ENCODE measurements at regions not wholly inside any gene's neighbourhood (a gene's known extent, or its start where the extent isn't known, plus 50 kb on each side); places are given as distances from the start of the nearest gene placed in this dataset.
"Not testable (repeated sequence)": the region's sequence is repeated elsewhere in the genome, so short reads cannot be mapped to it uniquely, and the experiment has no call there.

- DNase-seq (ENCODE audit: low read depth), result no peak
Observed at GRCh38 chr10:125605167-125605566, 77.8 kb downstream of the TEX36 start.

- DNase-seq (ENCODE audit: low read depth), result no peak
Observed at GRCh38 chr10:125602825-125603224, 80.1 kb downstream of the TEX36 start.

GRCh38 chr10:125599194-125599593 is 83.8 kb downstream of the TEX36 start:
- DNase-seq (ENCODE audit: low read depth), result peak; percentile 8

GRCh38 chr10:125595911-125596310 is 87.1 kb downstream of the TEX36 start:
- no peak for DNase-seq (ENCODE audit: low read depth)

GRCh38 chr10:125593644-125594043 is 89.3 kb downstream of the TEX36 start:
- no peak for DNase-seq (ENCODE audit: low read depth)

GRCh38 chr10:125592897-125593296 is 90.1 kb downstream of the TEX36 start:
- DNase-seq (ENCODE audit: low read depth), result no peak

GRCh38 chr10:125591886-125592285 is 91.1 kb downstream of the TEX36 start:
- DNase-seq (ENCODE audit: low read depth), result no peak

- not testable (repeated sequence) for DNase-seq (ENCODE audit: low read depth)
Observed at GRCh38 chr10:125588738-125589137, 94.2 kb downstream of the TEX36 start.

- peak; percentile 41 for DNase-seq (ENCODE audit: low read depth)
Observed at GRCh38 chr10:125584954-125585353, 98.0 kb downstream of the TEX36 start.

- DNase-seq (ENCODE audit: low read depth), result no peak
Observed at GRCh38 chr10:125578658-125579315, 104.2 kb downstream of the TEX36 start.

- DNase-seq (ENCODE audit: low read depth), result no peak
Observed at GRCh38 chr10:125575843-125576242, 107.1 kb downstream of the TEX36 start.

GRCh38 chr10:125568156-125568555 is 114.8 kb downstream of the TEX36 start:
- DNase-seq (ENCODE audit: low read depth), result no peak

- no peak for DNase-seq (ENCODE audit: low read depth)
Observed at GRCh38 chr10:125567529-125567928, 115.4 kb downstream of the TEX36 start.

GRCh38 chr10:125565046-125565445 is 117.9 kb downstream of the TEX36 start:
- no peak for DNase-seq (ENCODE audit: low read depth)

- no peak for DNase-seq (ENCODE audit: low read depth)
Observed at GRCh38 chr10:125564570-125564969, 118.4 kb downstream of the TEX36 start.

- no peak for DNase-seq (ENCODE audit: low read depth)
Observed at GRCh38 chr10:125562737-125563136, 120.2 kb downstream of the TEX36 start.

- DNase-seq (ENCODE audit: low read depth), result no peak
Observed at GRCh38 chr10:125560947-125561346, 122.0 kb downstream of the TEX36 start.

- DNase-seq (ENCODE audit: low read depth), result no peak
Observed at GRCh38 chr10:125559210-125559609, 123.8 kb downstream of the TEX36 start.

- no peak for DNase-seq (ENCODE audit: low read depth)
Observed at GRCh38 chr10:125557801-125558505, 125.0 kb downstream of the TEX36 start.

- DNase-seq (ENCODE audit: low read depth), result no peak
Observed at GRCh38 chr10:125557311-125557710, 125.7 kb downstream of the TEX36 start.

GRCh38 chr10:125556882-125557281 is 126.1 kb downstream of the TEX36 start:
- no peak for DNase-seq (ENCODE audit: low read depth)

- no peak for DNase-seq (ENCODE audit: low read depth)
Observed at GRCh38 chr10:125555743-125556142, 127.2 kb downstream of the TEX36 start.

- no peak for DNase-seq (ENCODE audit: low read depth)
Observed at GRCh38 chr10:125555267-125555666, 127.7 kb downstream of the TEX36 start.

GRCh38 chr10:125554753-125555152 is 128.2 kb downstream of the TEX36 start:
- DNase-seq (ENCODE audit: low read depth), result no peak

Measured in renal cortical epithelial cell (primary cell).